Fibroblast of lung (primary cell): ENCODE measurements at regions not wholly inside any gene's neighbourhood (a gene's known extent, or its start where the extent isn't known, plus 50 kb on each side); places are given as distances from the start of the nearest gene placed in this dataset.

Experiments
- DNase-seq, 2 donors: peaks; one replicate each; pipeline versions ENCODE4 v3.0.0 to v3.0.0-alpha.2; 2010; ENCODE audit warnings: low read depth in 2 of 2
- H2AFZ ChIP-seq: 2 replicates; pipeline ENCODE4 v1.5.1; 2012; ENCODE audit warnings: low read length, control low read depth, inconsistent platforms
- H3K27ac ChIP-seq: 2 replicates; pipeline ENCODE4 v1.5.1; 2011; ENCODE audit warnings: low read length, control low read depth; ENCODE audit not compliant: insufficient read depth
- H3K27me3 ChIP-seq: 2 replicates; pipeline ENCODE4 v1.5.1; 2011; ENCODE audit warnings: mild to moderate bottlenecking, low read length; ENCODE audit not compliant: control insufficient read depth, insufficient read depth
- H3K36me3 ChIP-seq: 2 replicates; pipeline ENCODE4 v1.5.1; 2011; ENCODE audit warnings: low read length; ENCODE audit not compliant: control insufficient read depth, insufficient read depth
- H3K4me1 ChIP-seq: 2 replicates; pipeline ENCODE4 v1.5.1; 2011; ENCODE audit warnings: low read length; ENCODE audit not compliant: control insufficient read depth, insufficient read depth; ENCODE audit errors: extremely low read depth
- H3K4me2 ChIP-seq: 2 replicates; pipeline ENCODE4 v1.5.1; 2011; ENCODE audit warnings: low read length, control low read depth; ENCODE audit not compliant: insufficient read depth; ENCODE audit errors: extremely low read depth
- H3K4me3 ChIP-seq, 4 experiments: fragments of 200-600 bp in 1 of 4; sonication (generic) in 1 of 4; replicated peaks in 1 of 4; 2 replicates each; pipeline ENCODE4 v1.5.1; 2011 to 2016; ENCODE audit warnings: low read length in 4 of 4, low read depth in 3 of 4, mild to moderate bottlenecking in 3 of 4, control low read depth in 2 of 4, inconsistent platforms in 1 of 4, mixed read lengths in 1 of 4; ENCODE audit not compliant: insufficient read depth in 1 of 4; ENCODE audit errors: control extremely low read depth in 1 of 4
- H3K79me2 ChIP-seq: 2 replicates; pipeline ENCODE4 v1.5.1; 2012; ENCODE audit warnings: mild to moderate bottlenecking, low read length, inconsistent platforms; ENCODE audit not compliant: control insufficient read depth, insufficient read depth
- H3K9ac ChIP-seq: 2 replicates; pipeline ENCODE4 v1.5.1; 2011; ENCODE audit warnings: mild to moderate bottlenecking, low read length, control low read depth; ENCODE audit not compliant: insufficient read depth
- H3K9me3 ChIP-seq: 2 replicates; pipeline ENCODE4 v1.5.1; 2012; ENCODE audit warnings: low read depth, low read length; ENCODE audit not compliant: control insufficient read depth, insufficient read depth
- H4K20me1 ChIP-seq: 2 replicates; pipeline ENCODE4 v1.5.1; 2011; ENCODE audit warnings: low read length; ENCODE audit not compliant: control insufficient read depth, insufficient read depth; ENCODE audit errors: extremely low read depth
- EZH2 ChIP-seq: IDR thresholded peaks from 2 replicates; pipeline ENCODE4 v1.5.1; 2012; ENCODE audit warnings: low read length, control low read depth, mild to moderate bottlenecking; ENCODE audit errors: missing control alignments
- TF ChIP-seq, protein P1 (sequence below), 2 donors: IDR thresholded peaks in 1 of 2; conservative IDR thresholded peaks in 1 of 2; 1 replicate in 1 of 2; 2 replicates in 1 of 2; pipeline ENCODE4 v1.5.1; 2011 to 2012; ENCODE audit warnings: low read length in 2 of 2, control low read depth in 1 of 2, inconsistent platforms in 1 of 2, low read depth in 1 of 2, mild to moderate bottlenecking in 1 of 2

DNA sequence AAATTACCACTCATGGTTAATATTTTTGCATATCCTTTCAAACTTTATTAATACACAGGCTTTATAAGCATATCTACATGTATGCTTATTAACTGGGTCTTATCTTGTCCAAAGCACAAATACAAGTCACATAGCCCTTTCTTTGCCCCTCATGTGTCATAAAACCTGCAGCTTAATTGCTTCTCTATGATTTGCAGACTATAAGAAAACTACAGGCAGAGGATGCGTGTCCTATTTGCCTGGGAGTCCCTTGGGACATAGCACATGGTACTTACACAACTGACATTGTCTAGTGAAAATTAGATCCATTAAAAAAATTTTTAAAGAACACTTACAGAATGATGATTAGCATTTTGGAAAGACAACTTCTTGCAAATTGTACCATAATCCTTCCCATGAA lies 190.5 kb upstream of the PLEKHA5 start:
- Histone ChIP-seq H3K9ac (no peak overlapping the region), H3K27me3 (no peaks in the 10 kb centered on the region), H3K4me2 (no peak overlapping the region), H3K79me2 (no peaks in the 10 kb centered on the region), H3K36me3 (no peaks in the 10 kb centered on the region), H4K20me1 (no peaks in the 10 kb centered on the region), H3K4me1 (no peaks in the 10 kb centered on the region), H3K9me3 (no peaks in the 10 kb centered on the region), H3K27ac (no peak overlapping the region), H3K4me3 (no peak overlapping the region), H2AFZ (no peak overlapping the region)
- DNase-seq: no peak
- TF ChIP-seq, protein P1, sequence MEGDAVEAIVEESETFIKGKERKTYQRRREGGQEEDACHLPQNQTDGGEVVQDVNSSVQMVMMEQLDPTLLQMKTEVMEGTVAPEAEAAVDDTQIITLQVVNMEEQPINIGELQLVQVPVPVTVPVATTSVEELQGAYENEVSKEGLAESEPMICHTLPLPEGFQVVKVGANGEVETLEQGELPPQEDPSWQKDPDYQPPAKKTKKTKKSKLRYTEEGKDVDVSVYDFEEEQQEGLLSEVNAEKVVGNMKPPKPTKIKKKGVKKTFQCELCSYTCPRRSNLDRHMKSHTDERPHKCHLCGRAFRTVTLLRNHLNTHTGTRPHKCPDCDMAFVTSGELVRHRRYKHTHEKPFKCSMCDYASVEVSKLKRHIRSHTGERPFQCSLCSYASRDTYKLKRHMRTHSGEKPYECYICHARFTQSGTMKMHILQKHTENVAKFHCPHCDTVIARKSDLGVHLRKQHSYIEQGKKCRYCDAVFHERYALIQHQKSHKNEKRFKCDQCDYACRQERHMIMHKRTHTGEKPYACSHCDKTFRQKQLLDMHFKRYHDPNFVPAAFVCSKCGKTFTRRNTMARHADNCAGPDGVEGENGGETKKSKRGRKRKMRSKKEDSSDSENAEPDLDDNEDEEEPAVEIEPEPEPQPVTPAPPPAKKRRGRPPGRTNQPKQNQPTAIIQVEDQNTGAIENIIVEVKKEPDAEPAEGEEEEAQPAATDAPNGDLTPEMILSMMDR (conservative IDR thresholded peaks at IDR 0.05 in 1 of 2, IDR thresholded peaks at IDR 0.05 in 1 of 2; ENCODE audit: low read depth in 1 of 2, low read length in 2 of 2): no peak
- TF ChIP-seq EZH2: no peak

DNA sequence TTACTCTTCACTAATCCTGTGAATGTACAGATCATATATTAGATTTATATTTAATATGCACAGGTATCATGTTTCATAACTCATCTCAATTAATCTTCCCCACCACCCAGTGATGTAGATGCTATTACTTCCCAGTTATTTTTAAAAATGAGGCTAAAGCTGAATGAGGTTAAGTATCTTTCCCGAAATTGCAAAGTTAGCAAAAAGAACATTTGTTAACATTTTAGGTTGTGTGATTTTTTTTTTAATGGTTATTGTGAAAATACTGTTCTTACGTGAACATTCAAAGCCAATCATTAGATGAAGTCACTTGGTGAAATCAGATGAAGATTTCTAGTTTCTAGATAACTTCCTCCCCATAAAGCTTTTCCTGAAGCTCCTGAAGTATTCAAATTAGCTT lies 186.9 kb upstream of the PLEKHA5 start:
- no peak overlapping the region for H3K9ac ChIP-seq
- no peaks in the 10 kb centered on the region for H3K27me3 ChIP-seq
- no peak overlapping the region for H3K4me2 ChIP-seq
- no peak for TF ChIP-seq EZH2
- TF ChIP-seq, protein P1 (conservative IDR thresholded peaks at IDR 0.05 in 1 of 2, IDR thresholded peaks at IDR 0.05 in 1 of 2; ENCODE audit: low read depth in 1 of 2, low read length in 2 of 2): no peak
- no peaks in the 10 kb centered on the region for H3K36me3 ChIP-seq
- H3K9me3 ChIP-seq: no peaks in the 10 kb centered on the region
- H3K79me2 ChIP-seq: no peaks in the 10 kb centered on the region
- no peak overlapping the region for H3K27ac ChIP-seq
- no peak for DNase-seq
- no peak overlapping the region for H2AFZ ChIP-seq
- no peaks in the 10 kb centered on the region for H4K20me1 ChIP-seq
- no peaks in the 10 kb centered on the region for H3K4me1 ChIP-seq
- H3K4me3 ChIP-seq: no peak overlapping the region

DNA sequence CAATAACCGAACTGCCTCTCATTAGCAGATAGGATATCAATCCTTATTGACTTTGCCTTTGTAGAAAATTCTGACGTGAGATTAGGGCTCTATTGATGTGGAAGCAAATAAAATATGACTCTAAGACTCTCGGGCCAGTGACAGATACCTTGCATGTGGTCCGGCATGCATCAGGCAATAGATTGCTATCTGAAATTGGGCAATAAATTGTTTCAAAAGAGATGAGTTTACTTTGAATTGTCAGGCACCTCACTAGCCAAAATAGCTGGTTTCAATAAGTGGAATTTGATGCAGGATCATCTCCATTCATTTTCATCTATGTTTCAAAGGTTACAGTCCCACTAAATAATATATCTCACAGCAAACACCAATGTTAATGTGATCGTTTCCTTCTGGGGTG lies 186.3 kb upstream of the PLEKHA5 start:
- DNase-seq: no peak
- Histone ChIP-seq H3K4me3 (no peak overlapping the region), H3K4me1 (no peaks in the 10 kb centered on the region), H3K79me2 (no peaks in the 10 kb centered on the region), H3K9me3 (no peaks in the 10 kb centered on the region), H3K27ac (no peak overlapping the region), H3K36me3 (no peaks in the 10 kb centered on the region), H3K9ac (no peak overlapping the region), H3K27me3 (no peaks in the 10 kb centered on the region), H4K20me1 (no peaks in the 10 kb centered on the region), H3K4me2 (no peak overlapping the region), H2AFZ (no peak overlapping the region)
- TF ChIP-seq, protein P1 (conservative IDR thresholded peaks at IDR 0.05 in 1 of 2, IDR thresholded peaks at IDR 0.05 in 1 of 2; ENCODE audit: low read depth in 1 of 2, low read length in 2 of 2): no peak
- TF ChIP-seq EZH2: no peak
